ENCODE measurements at regions not wholly inside any gene's neighbourhood (a gene's known extent, or its start where the extent isn't known, plus 50 kb on each side); places are given as distances from the start of the nearest gene placed in this dataset.
"Not testable (repeated sequence)": the region's sequence is repeated elsewhere in the genome, so short reads cannot be mapped to it uniquely, and the experiment has no call there.

GRCh38 chr6:134420614-134421181 is 102.8 kb upstream of the SGK1 start:
- no peak for DNase-seq

- DNase-seq = no peak
Measured at GRCh38 chr6:134419716-134420115, 101.8 kb upstream of the SGK1 start.

GRCh38 chr6:134416418-134417154 is 98.7 kb upstream of the SGK1 start:
- peak in 1 of 2 experiments; percentile 13 for DNase-seq

- no peak for DNase-seq
Measured at GRCh38 chr6:134415656-134416055, 97.7 kb upstream of the SGK1 start.

GRCh38 chr6:134415194-134415593 is 97.3 kb upstream of the SGK1 start:
- DNase-seq = no peak

GRCh38 chr6:134414793-134415192 is 96.9 kb upstream of the SGK1 start:
- DNase-seq = no peak

GRCh38 chr6:134413241-134413643 is 95.3 kb upstream of the SGK1 start:
- DNase-seq = no peak

GRCh38 chr6:134410541-134410940 is 92.6 kb upstream of the SGK1 start:
- DNase-seq = no peak

GRCh38 chr6:134407791-134408190 is 89.9 kb upstream of the SGK1 start:
- no peak for DNase-seq

GRCh38 chr6:134406311-134406710 is 88.4 kb upstream of the SGK1 start:
- DNase-seq = no peak

- DNase-seq = no peak
Measured at GRCh38 chr6:134405386-134406087, 87.6 kb upstream of the SGK1 start.

- DNase-seq = not testable (repeated sequence)
Measured at GRCh38 chr6:134403312-134403711, 85.4 kb upstream of the SGK1 start.

GRCh38 chr6:134402372-134402984 is 84.6 kb upstream of the SGK1 start:
- DNase-seq = peak in 1 of 2 experiments; percentile 13

GRCh38 chr6:134400941-134401340 is 83.0 kb upstream of the SGK1 start:
- no peak for DNase-seq

- peak; percentile 57 to 61 for DNase-seq
Measured at GRCh38 chr6:134398453-134398852, 80.5 kb upstream of the SGK1 start.

- DNase-seq = no peak
Measured at GRCh38 chr6:134397676-134398075, 79.8 kb upstream of the SGK1 start.

- DNase-seq = no peak
Measured at GRCh38 chr6:134394905-134395304, 77.0 kb upstream of the SGK1 start.

- no peak for DNase-seq
Measured at GRCh38 chr6:134394208-134394607, 76.3 kb upstream of the SGK1 start.

- DNase-seq = no peak
Measured at GRCh38 chr6:134391205-134391604, 73.3 kb upstream of the SGK1 start.

- no peak for DNase-seq
Measured at GRCh38 chr6:134389658-134390057, 71.7 kb upstream of the SGK1 start.

- DNase-seq = peak; percentile 33 to 34
Measured at GRCh38 chr6:134389129-134389528, 71.2 kb upstream of the SGK1 start.

GRCh38 chr6:134386482-134386881 is 68.6 kb upstream of the SGK1 start:
- not testable (repeated sequence) for DNase-seq

GRCh38 chr6:134381959-134382358 is 64.0 kb upstream of the SGK1 start:
- DNase-seq = no peak

- DNase-seq = no peak
Measured at GRCh38 chr6:134379599-134379998, 61.7 kb upstream of the SGK1 start.

All from Kasumi-1 (cell line).